ENCODE measurements at regions not wholly inside any gene's neighbourhood (a gene's known extent, or its start where the extent isn't known, plus 50 kb on each side); places are given as distances from the start of the nearest gene placed in this dataset.
"Not testable (repeated sequence)": the region's sequence is repeated elsewhere in the genome, so short reads cannot be mapped to it uniquely, and the experiment has no call there.

GRCh38 chr5:102048940-102049339 is 247.1 kb downstream of the SLCO4C1 start:
- DNase-seq (ENCODE audit: low read depth): no peak

GRCh38 chr5:102047073-102047472 is 249.0 kb downstream of the SLCO4C1 start:
- not testable (repeated sequence) for DNase-seq (ENCODE audit: low read depth)

GRCh38 chr5:102040326-102040725 is 255.8 kb downstream of the SLCO4C1 start:
- no peak for DNase-seq (ENCODE audit: low read depth)

GRCh38 chr5:102036927-102037326 is 259.2 kb downstream of the SLCO4C1 start:
- no peak for DNase-seq (ENCODE audit: low read depth)

GRCh38 chr5:102031711-102032110 is 264.4 kb downstream of the SLCO4C1 start:
- no peak for DNase-seq (ENCODE audit: low read depth)

DNA sequence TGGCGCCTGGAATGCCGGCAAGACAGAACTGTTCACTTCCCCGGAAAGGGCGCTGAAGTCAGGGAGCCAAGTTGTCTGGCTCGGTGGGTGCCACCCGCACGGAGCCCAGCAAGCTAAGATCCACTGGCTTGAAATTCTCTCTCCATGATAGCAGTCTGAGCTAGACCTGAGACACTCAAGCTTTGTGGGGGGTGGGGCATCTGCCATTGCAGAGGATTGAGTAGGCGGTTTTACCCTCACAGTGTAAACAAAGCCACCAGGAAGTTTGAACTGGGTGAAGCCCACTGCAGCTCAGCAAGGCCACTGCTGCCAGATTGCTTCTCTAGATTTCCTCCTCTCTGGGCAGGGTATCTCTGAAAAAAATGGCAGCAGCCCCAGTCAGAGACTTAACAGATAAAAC is 277.4 kb downstream of the SLCO4C1 start:
- no peak for DNase-seq (ENCODE audit: low read depth)

DNA sequence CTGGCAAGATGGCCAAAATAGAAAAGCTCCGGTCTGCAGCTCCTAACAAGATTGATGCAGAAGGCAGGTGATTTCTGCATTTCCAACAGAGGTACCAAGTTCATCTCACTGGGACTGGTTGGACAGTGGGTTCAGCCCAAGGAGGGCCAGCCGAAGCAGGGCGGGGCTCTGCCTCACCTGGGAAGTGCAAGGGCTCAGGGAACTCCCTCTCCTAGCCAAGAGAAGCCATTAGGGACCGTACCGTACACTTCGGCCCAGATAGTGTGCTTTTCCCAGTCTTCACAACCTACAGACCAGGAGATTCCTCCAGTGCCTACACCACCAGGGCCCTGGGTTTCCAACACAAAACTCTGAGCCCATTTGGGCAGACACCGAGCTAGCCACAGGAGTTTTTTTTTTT is 277.8 kb downstream of the SLCO4C1 start:
- no peak for DNase-seq (ENCODE audit: low read depth)

DNA sequence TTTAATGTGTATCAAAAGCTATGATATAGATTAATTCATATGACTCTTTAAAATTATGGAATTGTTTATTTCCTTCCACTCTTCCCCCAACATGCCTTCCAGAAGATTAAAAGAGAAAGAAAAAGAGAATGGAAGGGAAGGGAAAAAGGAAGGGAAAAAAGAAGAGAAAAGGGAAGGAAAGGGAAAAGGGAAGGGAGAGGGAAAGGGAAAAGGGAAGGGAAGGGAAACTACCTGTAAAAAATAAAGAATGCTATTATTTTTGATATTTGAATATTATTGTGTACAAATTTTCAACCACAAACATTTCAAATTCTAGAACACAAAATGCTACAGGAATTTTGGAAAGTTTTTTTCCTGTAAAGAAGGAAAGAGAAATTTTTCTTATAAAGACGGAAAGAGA is 281.7 kb downstream of the SLCO4C1 start:
- no peak for DNase-seq (ENCODE audit: low read depth)

- no peak for DNase-seq (ENCODE audit: low read depth)
These were observed 285.4 kb downstream of the SLCO4C1 start for GRCh38 chr5:102010644-102011043.

DNA sequence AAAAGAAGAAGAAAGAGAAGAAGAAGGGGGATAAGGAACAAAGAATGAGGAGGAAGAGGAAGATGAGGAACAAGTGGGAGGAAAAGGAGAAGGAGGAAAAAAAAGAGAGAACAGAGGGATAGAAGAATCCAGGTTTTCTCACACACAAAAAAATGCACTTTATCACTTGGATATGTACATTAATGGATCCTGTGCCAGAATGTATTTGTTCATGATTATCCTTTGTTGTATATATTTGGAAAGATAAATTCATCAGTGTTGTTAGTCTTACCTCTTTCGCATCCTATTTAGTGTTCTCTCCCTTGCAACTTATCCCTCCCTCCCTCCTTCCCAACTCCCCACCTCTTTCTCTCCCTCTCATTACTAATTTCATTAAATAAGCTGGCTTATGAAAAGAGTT is 298.8 kb downstream of the SLCO4C1 start:
- no peak for DNase-seq (ENCODE audit: low read depth)

DNA sequence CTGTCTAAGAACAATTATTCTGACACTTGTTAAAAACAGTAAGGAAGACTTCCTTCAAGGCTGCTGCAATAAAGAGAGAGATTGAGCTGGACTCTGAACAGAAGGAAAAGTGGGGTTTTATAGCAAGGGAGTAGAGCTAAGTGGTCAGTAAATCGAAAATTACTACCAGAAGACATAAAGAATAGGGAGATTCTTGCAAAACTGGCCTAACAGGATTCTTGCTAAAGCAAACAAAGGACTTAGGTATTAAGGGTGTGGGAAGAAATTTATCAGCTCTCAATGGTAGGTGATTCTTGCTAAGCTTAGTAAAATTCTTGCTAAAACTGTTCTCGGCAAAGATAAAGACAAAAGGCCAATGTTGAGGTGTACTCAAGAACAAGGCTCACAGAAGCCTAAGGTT is 300.5 kb downstream of the SLCO4C1 start:
- no peak for DNase-seq (ENCODE audit: low read depth)

- DNase-seq (ENCODE audit: low read depth): no peak
These were observed 304.6 kb downstream of the SLCO4C1 start for GRCh38 chr5:101991486-101991885.

- no peak for DNase-seq (ENCODE audit: low read depth)
These were observed 306.4 kb downstream of the SLCO4C1 start for GRCh38 chr5:101989659-101990058.

DNA sequence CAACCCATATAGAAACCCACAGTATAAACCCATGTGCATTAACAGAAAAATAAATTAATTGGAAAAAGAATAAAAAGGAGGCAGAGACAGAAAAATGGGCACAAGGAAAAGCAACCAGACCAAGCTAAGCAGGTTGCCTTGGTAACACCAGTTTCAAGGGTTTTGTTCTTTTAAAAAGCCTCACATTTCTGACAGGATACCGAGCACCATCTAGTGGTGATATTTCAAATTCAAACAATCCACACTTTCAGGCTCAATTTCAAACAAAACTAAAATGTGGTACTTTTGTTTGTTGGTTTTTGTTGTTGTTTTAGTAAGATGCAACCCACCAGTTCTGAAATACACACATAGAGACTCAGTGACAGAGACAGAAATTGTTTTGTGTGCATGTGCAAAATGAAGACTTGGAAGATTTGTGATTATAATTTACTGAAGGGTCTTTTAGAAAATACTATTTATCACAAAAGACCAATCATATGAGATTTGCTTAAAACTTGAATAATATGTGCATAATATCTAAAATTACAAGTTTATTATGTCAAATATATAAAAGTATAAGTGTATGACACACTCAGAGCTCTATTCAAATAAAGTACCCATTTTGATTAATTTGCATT is 318.2 kb downstream of the SLCO4C1 start:
- DNase-seq (ENCODE audit: low read depth): peak; percentile 29

DNA sequence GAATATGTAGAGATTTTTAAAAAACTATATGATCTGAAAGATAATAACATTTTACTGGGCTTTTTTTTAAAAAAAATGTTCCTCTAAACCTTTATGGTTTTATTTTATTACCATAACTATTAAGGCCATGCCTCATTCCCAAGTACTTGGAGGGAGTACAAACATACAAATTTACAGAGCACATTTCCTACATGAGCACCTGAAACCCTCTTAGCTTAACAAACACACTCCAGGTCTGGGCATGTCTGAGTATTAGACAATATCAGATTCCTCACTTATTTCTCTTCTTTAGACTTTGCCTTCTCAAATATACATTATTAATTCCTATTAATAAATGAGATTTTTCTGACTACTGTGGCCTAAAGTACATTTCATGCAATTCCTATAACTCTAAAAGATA is 319.2 kb downstream of the SLCO4C1 start:
- no peak for DNase-seq (ENCODE audit: low read depth)

- DNase-seq (ENCODE audit: low read depth): no peak
These were observed 326.3 kb downstream of the SLCO4C1 start for GRCh38 chr5:101969742-101970141.

DNA sequence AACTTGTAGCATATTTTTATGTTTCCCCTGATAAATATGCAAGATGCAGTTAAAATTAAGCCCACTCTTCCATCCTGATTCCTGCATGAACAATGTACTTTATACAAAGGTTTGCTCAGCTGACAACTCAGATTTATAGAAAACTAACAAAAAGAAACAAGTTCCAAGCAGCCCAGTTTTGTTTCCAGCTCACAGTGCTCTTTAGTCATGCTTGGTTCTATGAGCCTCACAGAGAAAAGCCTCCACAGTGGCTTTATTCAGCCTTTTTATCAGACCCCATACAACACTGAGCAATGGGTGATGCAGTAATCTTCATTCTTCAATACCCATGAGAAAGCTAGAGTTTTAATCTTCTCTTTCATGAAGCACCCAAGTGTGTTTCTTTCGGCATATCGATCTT is 329.6 kb downstream of the SLCO4C1 start:
- DNase-seq (ENCODE audit: low read depth): no peak

GRCh38 chr5:101955891-101956290 is 340.2 kb downstream of the SLCO4C1 start:
- no peak for DNase-seq (ENCODE audit: low read depth)

- DNase-seq (ENCODE audit: low read depth): no peak
These were observed 346.1 kb downstream of the SLCO4C1 start for GRCh38 chr5:101950019-101950418.

DNA sequence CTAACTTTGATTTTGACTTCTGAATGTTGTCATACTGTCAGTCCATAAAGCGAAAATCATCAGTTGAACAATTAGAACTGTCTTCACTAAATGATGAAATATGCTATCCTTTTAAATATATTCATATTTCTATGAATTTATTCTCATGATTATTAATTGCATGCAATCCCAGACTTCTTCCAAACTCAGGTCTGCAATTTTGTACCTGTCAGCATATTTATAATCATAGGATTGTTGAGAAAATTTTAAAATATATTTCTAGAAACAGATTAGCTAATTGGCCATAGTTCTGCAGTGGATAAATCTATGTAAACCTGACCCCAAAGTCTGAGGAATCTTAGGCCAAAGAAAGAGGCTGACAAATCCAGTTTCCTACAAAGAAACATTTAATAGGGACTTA is 347.5 kb downstream of the SLCO4C1 start:
- DNase-seq (ENCODE audit: low read depth): no peak

GRCh38 chr5:101943784-101944183 is 352.3 kb downstream of the SLCO4C1 start:
- no peak for DNase-seq (ENCODE audit: low read depth)

GRCh38 chr5:101942321-101942882 is 353.7 kb downstream of the SLCO4C1 start:
- DNase-seq (ENCODE audit: low read depth): no peak

DNA sequence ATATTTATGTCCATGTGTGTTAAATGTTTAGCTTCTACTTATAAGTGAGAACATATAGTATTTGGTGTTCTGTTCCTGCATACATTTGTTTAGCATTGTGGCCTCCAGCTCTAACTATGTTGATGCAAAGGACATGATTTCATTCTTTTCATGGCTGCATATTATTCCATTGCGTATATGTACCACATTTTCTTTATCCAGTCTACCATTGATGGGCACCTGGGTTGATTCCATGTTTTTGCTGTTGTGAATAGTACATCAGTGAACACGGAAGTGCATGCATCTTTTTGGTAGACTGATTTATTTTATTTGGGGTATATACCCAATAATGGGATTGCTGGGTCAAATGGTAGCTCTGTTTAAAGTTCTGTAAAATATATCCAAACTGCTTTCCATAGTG is 359.0 kb downstream of the SLCO4C1 start:
- DNase-seq (ENCODE audit: low read depth): no peak

DNA sequence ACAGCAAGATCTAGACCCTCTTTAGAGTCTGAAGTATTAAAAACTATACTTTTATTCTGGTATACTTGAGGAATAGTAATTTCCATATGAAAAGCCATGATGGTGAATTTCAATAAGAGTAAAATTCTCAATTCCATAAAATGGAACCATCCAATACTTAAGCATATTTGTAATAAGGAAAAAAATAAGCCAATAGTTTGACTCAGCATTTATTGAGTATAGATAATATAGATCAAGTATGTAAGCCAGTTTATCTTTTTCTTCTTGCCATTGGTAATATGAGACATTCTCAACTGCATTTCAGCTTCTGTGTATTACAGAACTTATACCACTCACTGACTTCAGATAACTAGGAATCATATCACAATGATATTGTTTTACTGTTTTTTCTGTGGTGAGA is 361.0 kb downstream of the SLCO4C1 start:
- DNase-seq (ENCODE audit: low read depth): no peak
